KMS-11 (cell line): ENCODE measurements at regions not wholly inside any gene's neighbourhood (a gene's known extent, or its start where the extent isn't known, plus 50 kb on each side); places are given as distances from the start of the nearest gene placed in this dataset.

Experiments
- H2AFZ ChIP-seq: fragments of 200-600 bp; sonication (generic); 2 replicates; pipeline ENCODE4 v1.6.1; 2016; ENCODE audit warnings: antibody characterized with exemption, mixed run types, low read depth
- H3K27ac ChIP-seq: fragments of 200-600 bp; sonication (generic); 2 replicates; pipeline ENCODE4 v1.6.1; 2016; ENCODE audit warnings: mild to moderate bottlenecking, mixed run types
- H3K27me3 ChIP-seq: fragments of 200-600 bp; sonication (generic); 2 replicates; pipeline ENCODE4 v1.6.1; 2017; ENCODE audit warnings: mild to moderate bottlenecking, low read depth, mixed run types, moderate library complexity; ENCODE audit not compliant: insufficient read depth
- H3K36me3 ChIP-seq: fragments of 200-600 bp; sonication (generic); 2 replicates; pipeline ENCODE4 v1.6.1; 2017; ENCODE audit warnings: mild to moderate bottlenecking, mixed run types; ENCODE audit not compliant: insufficient read depth
- H3K4me1 ChIP-seq: fragments of 200-600 bp; sonication (generic); 2 replicates; pipeline ENCODE4 v1.6.1; 2016; ENCODE audit warnings: mild to moderate bottlenecking, low read depth, mixed run types; ENCODE audit not compliant: poor library complexity, severe bottlenecking
- H3K4me2 ChIP-seq: fragments of 200-600 bp; sonication (generic); 2 replicates; pipeline ENCODE4 v1.7.0; 2016; ENCODE audit warnings: mild to moderate bottlenecking, mixed run types
- H3K4me3 ChIP-seq: fragments of 200-600 bp; sonication (generic); IDR thresholded peaks from 2 replicates; pipeline ENCODE4 v1.6.1; 2017; ENCODE audit warnings: low read depth, low read length, mixed read lengths; ENCODE audit not compliant: insufficient read depth
- H3K79me2 ChIP-seq: fragments of 200-600 bp; sonication (generic); 2 replicates; pipeline ENCODE4 v1.6.1; 2016; ENCODE audit warnings: low read depth, mixed run types; ENCODE audit not compliant: insufficient read depth
- H3K9ac ChIP-seq: fragments of 200-600 bp; sonication (generic); 2 replicates; pipeline ENCODE4 v1.6.1; 2016; ENCODE audit warnings: mild to moderate bottlenecking, mixed run types
- H4K20me1 ChIP-seq: fragments of 200-600 bp; sonication (generic); 2 replicates; pipeline ENCODE4 v1.6.1; 2016; ENCODE audit warnings: mild to moderate bottlenecking, mixed run types; ENCODE audit not compliant: insufficient read depth
- CTCF ChIP-seq: fragments of 200-600 bp; sonication (generic); conservative IDR thresholded peaks from 2 replicates; pipeline ENCODE4 v1.6.1; 2017; ENCODE audit warnings: low read depth, mild to moderate bottlenecking, antibody characterized with exemption, low read length, moderate library complexity, mixed read lengths

- no peaks in the 10 kb centered on the region for H4K20me1 ChIP-seq
- H3K27me3 ChIP-seq, result no peaks in the 10 kb centered on the region
- no peak overlapping the region for H3K4me3 ChIP-seq
- TF ChIP-seq CTCF, result no peak
- H3K27ac ChIP-seq, result no peak overlapping the region
- no peaks in the 10 kb centered on the region for H3K79me2 ChIP-seq
- no peaks in the 10 kb centered on the region for H3K36me3 ChIP-seq
- H3K9ac ChIP-seq, result no peak overlapping the region
- no peak overlapping the region for H3K4me2 ChIP-seq
- no peak overlapping the region for H2AFZ ChIP-seq
- no peaks in the 10 kb centered on the region for H3K4me1 ChIP-seq
Measured at GRCh38 chr7:17556247-17556956, 257.9 kb downstream of the AHR start.

GRCh38 chr7:17557251-17557671, 258.8 kb downstream of the AHR start:
- Histone ChIP-seq H4K20me1 (no peaks in the 10 kb centered on the region), H2AFZ (no peak overlapping the region), H3K27me3 (no peaks in the 10 kb centered on the region), H3K4me1 (no peaks in the 10 kb centered on the region), H3K36me3 (no peaks in the 10 kb centered on the region), H3K4me2 (no peak overlapping the region), H3K9ac (no peak overlapping the region), H3K4me3 (no peak overlapping the region), H3K79me2 (no peaks in the 10 kb centered on the region), H3K27ac (no peak overlapping the region)
- no peak for TF ChIP-seq CTCF

GRCh38 chr7:17558135-17558534, 259.7 kb downstream of the AHR start:
- Histone ChIP-seq H2AFZ (no peak overlapping the region), H3K79me2 (no peaks in the 10 kb centered on the region), H4K20me1 (no peaks in the 10 kb centered on the region), H3K4me1 (no peaks in the 10 kb centered on the region), H3K4me3 (no peak overlapping the region), H3K9ac (no peak overlapping the region), H3K36me3 (no peaks in the 10 kb centered on the region), H3K4me2 (no peak overlapping the region), H3K27me3 (no peaks in the 10 kb centered on the region), H3K27ac (no peak overlapping the region)
- no peak for TF ChIP-seq CTCF

GRCh38 chr7:17558558-17559332, 260.3 kb downstream of the AHR start:
- no peak overlapping the region for H3K27ac ChIP-seq
- H3K4me2 ChIP-seq, result no peak overlapping the region

More at GRCh38 chr7:17558558-17559332, 260.3 kb downstream of the AHR start:
- Histone ChIP-seq H3K4me1 (no peaks in the 10 kb centered on the region), H3K4me3 (no peak overlapping the region), H4K20me1 (no peaks in the 10 kb centered on the region), H3K79me2 (no peaks in the 10 kb centered on the region), H3K36me3 (no peaks in the 10 kb centered on the region), H3K27me3 (no peaks in the 10 kb centered on the region), H3K9ac (no peak overlapping the region), H2AFZ (no peak overlapping the region)
- no peak for TF ChIP-seq CTCF
